CD4-positive, alpha-beta memory T cell (primary cell): ENCODE measurements at regions not wholly inside any gene's neighbourhood (a gene's known extent, or its start where the extent isn't known, plus 50 kb on each side); places are given as distances from the start of the nearest gene placed in this dataset.
A peak's percentile ranks its signal among the peaks of the same experiment; 100 is the strongest.

Experiments used
- CTCF ChIA-PET: fragments of 350-600 bp; sonication (Branson Sonifier 250); formaldehyde crosslinking; loops from one replicate; lab custom pipeline; 2021; ENCODE audit warnings: inconsistent platforms; ENCODE audit not compliant: partially characterized antibody; lab: Charles Lee
- POLR2A ChIA-PET: fragments of 350-600 bp; sonication (Branson Sonifier 250); formaldehyde crosslinking; loops from one replicate; lab custom pipeline; 2021; ENCODE audit not compliant: partially characterized antibody; lab: Charles Lee
- DNase-seq, 5 donors: peaks; one replicate each; pipeline versions ENCODE4 v3.0.0 to v3.0.0-alpha.2; 2020 to 2022; ENCODE audit warnings: mixed read lengths in 1 of 5
- H3K27ac ChIP-seq: one replicate; pipeline ENCODE4 v1.7.0; 2013; ENCODE audit warnings: low read depth, low read length
- H3K27me3 ChIP-seq: 2 replicates; pipeline ENCODE4 v1.7.0; 2013; ENCODE audit warnings: mild to moderate bottlenecking, low read length, moderate library complexity; ENCODE audit not compliant: insufficient read depth
- H3K36me3 ChIP-seq: 2 replicates; pipeline ENCODE4 v1.7.0; 2013; ENCODE audit warnings: mild to moderate bottlenecking, low read length, moderate library complexity; ENCODE audit not compliant: insufficient read depth
- H3K4me1 ChIP-seq: 2 replicates; pipeline ENCODE4 v1.7.0; 2013; ENCODE audit warnings: mild to moderate bottlenecking, low read length, moderate library complexity; ENCODE audit not compliant: insufficient read depth
- H3K4me3 ChIP-seq, 2 donors: one replicate each; pipeline ENCODE4 v1.7.0; 2013; ENCODE audit warnings: low read length in 2 of 2, mild to moderate bottlenecking in 1 of 2
- H3K9me3 ChIP-seq, 2 donors: one replicate each; pipeline ENCODE4 v1.7.0; 2013; ENCODE audit warnings: low read length in 2 of 2, control low read depth in 1 of 2; ENCODE audit not compliant: control insufficient read depth in 1 of 2
- H3K27ac Mint-ChIP-seq, 7 donors: one replicate each; pipeline ENCODE4 v1.8.0; 2020 to 2021; ENCODE audit warnings: mixed read lengths in 7 of 7, mild to moderate bottlenecking in 6 of 7, inconsistent platforms in 3 of 7, moderate library complexity in 3 of 7
- H3K27me3 Mint-ChIP-seq, 2 donors: one replicate each; pipeline ENCODE4 v1.8.0; 2020 to 2021; ENCODE audit warnings: mixed read lengths in 2 of 2
- H3K36me3 Mint-ChIP-seq, 2 donors: one replicate each; pipeline ENCODE4 v1.8.0; 2020 to 2021; ENCODE audit warnings: mixed read lengths in 2 of 2, inconsistent platforms in 1 of 2, mild to moderate bottlenecking in 1 of 2
- H3K4me1 Mint-ChIP-seq, 4 donors: one replicate each; pipeline ENCODE4 v1.8.0; 2020 to 2021; ENCODE audit warnings: mixed read lengths in 4 of 4, mild to moderate bottlenecking in 1 of 4
- H3K4me3 Mint-ChIP-seq, 8 donors: one replicate each; pipeline ENCODE4 v1.8.0; 2020 to 2021; ENCODE audit warnings: mixed read lengths in 8 of 8, mild to moderate bottlenecking in 7 of 8, moderate library complexity in 6 of 8, inconsistent platforms in 3 of 8
- H3K9me3 Mint-ChIP-seq, 8 donors: one replicate each; pipeline ENCODE4 v1.8.0; 2020 to 2021; ENCODE audit warnings: mixed read lengths in 8 of 8, mild to moderate bottlenecking in 5 of 8, inconsistent platforms in 3 of 8, moderate library complexity in 1 of 8
- intact Hi-C: fragments of 100-400 bp; cut with micrococcal nuclease; formaldehyde crosslinking; loops from one replicate; pipeline ENCODE4 v1.15.1; 2023

GRCh38 chr6:170092826-170093225 is 198.1 kb downstream of the DLL1 start:
- no peaks in the 10 kb centered on the region for H3K36me3 ChIP-seq
- Mint-ChIP-seq H3K27me3 (peaks cover 3 to 5% of the 10 kb centered on the region in 2 donors), H3K4me1 (peaks cover 19 to 30% (median 25%) of the 10 kb centered on the region in 4 donors), H3K9me3 (no peaks in the 10 kb centered on the region), H3K27ac (no peak overlapping the region), H3K4me3 (no peak overlapping the region), H3K36me3 (no peaks in the 10 kb centered on the region)
- H3K4me1 ChIP-seq, result peaks cover 25% of the 10 kb centered on the region
- intact Hi-C loops, result no loop called here
- ChIA-PET POLR2A (no interaction called here), CTCF (interaction anchor here (0.8 to 1.4 kb wide), 2 partner anchors 17 to 56 kb away, joined by 3 read pairs; no protein-coding TSS in a partner anchor)
- no peaks in the 10 kb centered on the region for H3K9me3 ChIP-seq
- H3K27ac ChIP-seq, result no peak overlapping the region
- no peaks in the 10 kb centered on the region for H3K27me3 ChIP-seq
- no peak overlapping the region for H3K4me3 ChIP-seq
- DNase-seq, result no peak

GRCh38 chr6:170091639-170092579 is 199.0 kb downstream of the DLL1 start:
- POLR2A ChIA-PET, result no interaction called here
- Histone ChIP-seq H3K4me1 (peaks cover 25% of the 10 kb centered on the region), H3K27me3 (no peaks in the 10 kb centered on the region), H3K4me3 (no peak overlapping the region), H3K27ac (no peak overlapping the region), H3K9me3 (no peaks in the 10 kb centered on the region), H3K36me3 (no peaks in the 10 kb centered on the region)
- Mint-ChIP-seq H3K4me1 (peaks cover 19 to 32% (median 26%) of the 10 kb centered on the region in 4 donors), H3K36me3 (no peaks in the 10 kb centered on the region), H3K9me3 (peaks cover 0 to 1% (median 0%) of the 10 kb centered on the region in 8 donors), H3K27me3 (peaks cover 3 to 5% of the 10 kb centered on the region in 2 donors), H3K27ac (no peak overlapping the region), H3K4me3 (no peak overlapping the region)
- intact Hi-C loops, result no loop called here
- no peak for DNase-seq
- CTCF ChIA-PET, result interaction anchor here (1.4 kb wide), 1 partner anchor 16 kb away, joined by 3 read pairs; no protein-coding TSS in a partner anchor

GRCh38 chr6:170091000-170091638 is 199.8 kb downstream of the DLL1 start:
- Mint-ChIP-seq H3K4me3 (peak overlapping the region in 1 of 8 donors; percentile 60), H3K9me3 (peaks cover 0 to 6% (median under 1%) of the 10 kb centered on the region in 8 donors)
- CTCF ChIA-PET, result no interaction called here

GRCh38 chr6:170090561-170090960 is 200.3 kb downstream of the DLL1 start:
- H3K27me3 Mint-ChIP-seq, result no peaks in the 10 kb centered on the region

More at GRCh38 chr6:170091000-170091638, 199.8 kb downstream of the DLL1 start:
- DNase-seq, result no peak
- no peaks in the 10 kb centered on the region for H3K27me3 Mint-ChIP-seq
- H3K4me1 Mint-ChIP-seq, result peaks cover 21 to 40% (median 29%) of the 10 kb centered on the region in 4 donors
- Histone ChIP-seq H3K27me3 (no peaks in the 10 kb centered on the region), H3K9me3 (no peaks in the 10 kb centered on the region), H3K27ac (no peak overlapping the region), H3K4me1 (peaks cover 25% of the 10 kb centered on the region), H3K36me3 (no peaks in the 10 kb centered on the region), H3K4me3 (no peak overlapping the region)
- POLR2A ChIA-PET, result interaction anchor here (3.8 kb wide), 1 partner anchor 56 kb away, joined by 42 read pairs; no protein-coding TSS in a partner anchor
- intact Hi-C loops, result no loop called here
- H3K27ac Mint-ChIP-seq, result peak overlapping the region in 1 of 7 donors; percentile 62
- H3K36me3 Mint-ChIP-seq, result no peaks in the 10 kb centered on the region

GRCh38 chr6:170089963-170090362 is 200.9 kb downstream of the DLL1 start:
- Histone ChIP-seq H3K4me1 (peaks cover 25% of the 10 kb centered on the region), H3K36me3 (no peaks in the 10 kb centered on the region), H3K27ac (no peak overlapping the region), H3K9me3 (no peaks in the 10 kb centered on the region), H3K4me3 (peak overlapping the region in 1 of 2 donors; percentile 33), H3K27me3 (no peaks in the 10 kb centered on the region)
- Mint-ChIP-seq H3K36me3 (no peaks in the 10 kb centered on the region), H3K27ac (peak overlapping the region; percentile 72 to 92 (median 81)), H3K9me3 (peaks cover 0 to 6% (median under 1%) of the 10 kb centered on the region in 8 donors), H3K4me3 (peak overlapping the region; percentile 73 to 96 (median 91)), H3K27me3 (no peaks in the 10 kb centered on the region), H3K4me1 (peaks cover 21 to 47% (median 31%) of the 10 kb centered on the region in 4 donors)
- DNase-seq, result no peak
- ChIA-PET POLR2A (interaction anchor here (0.8 to 3.8 kb wide), 8 partner anchors 13 to 464 kb away, joined by 3 to 42 read pairs (median 4); partner anchors contain the start of genes DLL1 and TBP), CTCF (interaction anchor here (1.2 to 2.9 kb wide), 3 partner anchors 58 to 203 kb away, joined by 3 to 17 read pairs (median 7); no protein-coding TSS in a partner anchor)
- intact Hi-C loops, result loop anchor here (5.0 kb wide), 2 partner anchors 202 to 217 kb away; partner anchors contain the start of genes DLL1 and FAM120B

More at GRCh38 chr6:170090561-170090960, 200.3 kb downstream of the DLL1 start:
- H3K4me3 Mint-ChIP-seq, result peak overlapping the region in 6 of 8 donors; percentile 60 to 96 (median 92)
- H3K4me1 Mint-ChIP-seq, result peaks cover 21 to 45% (median 31%) of the 10 kb centered on the region in 4 donors
- H3K9me3 Mint-ChIP-seq, result peaks cover 0 to 6% (median under 1%) of the 10 kb centered on the region in 8 donors
- H3K27ac Mint-ChIP-seq, result peak overlapping the region in 3 of 7 donors; percentile 78 to 91 (median 83)
- no peak for DNase-seq
- intact Hi-C loops, result no loop called here
- POLR2A ChIA-PET, result interaction anchor here (1.8 to 3.8 kb wide), 2 partner anchors 37 to 57 kb away, joined by 4 to 42 read pairs; no protein-coding TSS in a partner anchor
- no peaks in the 10 kb centered on the region for H3K36me3 ChIP-seq
- no peak overlapping the region for H3K27ac ChIP-seq
- H3K9me3 ChIP-seq, result no peaks in the 10 kb centered on the region
- no peaks in the 10 kb centered on the region for H3K27me3 ChIP-seq
- peaks cover 25% of the 10 kb centered on the region for H3K4me1 ChIP-seq
- no peaks in the 10 kb centered on the region for H3K36me3 Mint-ChIP-seq
- CTCF ChIA-PET, result interaction anchor here (1.2 kb wide), 1 partner anchor 60 kb away, joined by 3 read pairs; no protein-coding TSS in a partner anchor
- H3K4me3 ChIP-seq, result no peak overlapping the region

GRCh38 chr6:170088582-170088955 is 202.3 kb downstream of the DLL1 start:
- H3K4me3 ChIP-seq, result peak overlapping the region; percentile 57 to 61
- H3K9me3 ChIP-seq, result no peaks in the 10 kb centered on the region
- Mint-ChIP-seq H3K36me3 (no peaks in the 10 kb centered on the region), H3K4me3 (peak overlapping the region; percentile 83 to 96 (median 91)), H3K27ac (peak overlapping the region in 6 of 7 donors; percentile 78 to 98 (median 94)), H3K27me3 (no peaks in the 10 kb centered on the region), H3K4me1 (peaks cover 21 to 47% (median 31%) of the 10 kb centered on the region in 4 donors), H3K9me3 (peaks cover 0 to 6% (median under 1%) of the 10 kb centered on the region in 8 donors)
- intact Hi-C loops, result loop anchor here (5.0 kb wide), 2 partner anchors 204 to 219 kb away; partner anchors contain the start of genes DLL1 and FAM120B
- ChIA-PET CTCF (interaction anchor here (1.1 to 2.9 kb wide), 5 partner anchors 59 to 257 kb away, joined by 3 to 17 read pairs (median 5); no protein-coding TSS in a partner anchor), POLR2A (interaction anchor here (0.6 to 3.8 kb wide), 14 partner anchors 9 to 465 kb away, joined by 3 to 42 read pairs (median 5); partner anchors contain the start of genes C6orf120, DLL1, TBP and WDR27)
- H3K27me3 ChIP-seq, result no peaks in the 10 kb centered on the region
- peak overlapping the region; percentile 40 for H3K27ac ChIP-seq
- H3K36me3 ChIP-seq, result no peaks in the 10 kb centered on the region
- H3K4me1 ChIP-seq, result peaks cover 25% of the 10 kb centered on the region
- DNase-seq, result peak in 1 of 5 donors; percentile 50
